ENCODE measurements at regions not wholly inside any gene's neighbourhood (a gene's known extent, or its start where the extent isn't known, plus 50 kb on each side); places are given as distances from the start of the nearest gene placed in this dataset.

GRCh38 chr20:23235173-23236027 lies 115.2 kb upstream of the NXT1 start:
- no peak for DNase-seq (ENCODE audit: low spot score in 2 of 2)
- 36 to 39% methylated on average over 9 of the region's 9 CpGs for WGBS, 2 donors
- TF ChIP-seq CTCF (IDR thresholded peaks at IDR 0.05) (peak in 1 of 3 donors; percentile 44), POLR2A (IDR thresholded peaks at IDR 0.05) (no peak)
- no peak overlapping the region for H3K4me3 ChIP-seq (ENCODE audit: low read depth, poor library complexity, severe bottlenecking)
- intact Hi-C loops (cut with DNase I; ENCODE audit: low total_unique reads), result no loop called here

- peak in 1 of 2 donors; percentile 36 for DNase-seq (ENCODE audit: low spot score in 2 of 2)
- intact Hi-C loops (cut with DNase I; ENCODE audit: low total_unique reads), result loop anchor here (5.0 kb wide), 1 partner anchor 1858 kb away; no protein-coding TSS in a partner anchor
- 81 to 95% methylated on average over 3 of the region's 3 CpGs for WGBS, 2 donors
- TF ChIP-seq POLR2A (IDR thresholded peaks at IDR 0.05) (no peak), CTCF (IDR thresholded peaks at IDR 0.05) (no peak)
- no peak overlapping the region for H3K4me3 ChIP-seq (ENCODE audit: low read depth, poor library complexity, severe bottlenecking)
Measured at GRCh38 chr20:23234311-23235078, 116.1 kb upstream of the NXT1 start.

- TF ChIP-seq CTCF (IDR thresholded peaks at IDR 0.05), result no peak
- intact Hi-C loops (cut with DNase I; ENCODE audit: low total_unique reads), result loop anchor here (5.0 kb wide), 1 partner anchor 1859 kb away; no protein-coding TSS in a partner anchor
- DNase-seq (ENCODE audit: low spot score in 2 of 2), result no peak
- H3K4me3 ChIP-seq (ENCODE audit: low read depth, poor library complexity, severe bottlenecking), result no peak overlapping the region
- 96% methylated on average over 6 of the region's 6 CpGs for WGBS, 2 donors
Measured at GRCh38 chr20:23233341-23233740, 117.2 kb upstream of the NXT1 start.

- WGBS, 2 donors, result 90 to 96% methylated on average over 11 of the region's 11 CpGs
- TF ChIP-seq CTCF (IDR thresholded peaks at IDR 0.05) (no peak), POLR2A (IDR thresholded peaks at IDR 0.05) (no peak)
- peak in 1 of 2 donors; percentile 85 for DNase-seq (ENCODE audit: low spot score in 2 of 2)
- H3K4me3 ChIP-seq (ENCODE audit: low read depth, poor library complexity, severe bottlenecking), result no peak overlapping the region
- intact Hi-C loops (cut with DNase I; ENCODE audit: low total_unique reads), result loop anchor here (5.0 kb wide), 1 partner anchor 1860 kb away; no protein-coding TSS in a partner anchor
Measured at GRCh38 chr20:23232679-23233308, 117.8 kb upstream of the NXT1 start.

GRCh38 chr20:23232219-23232581 lies 118.4 kb upstream of the NXT1 start:
- intact Hi-C loops (cut with DNase I; ENCODE audit: low total_unique reads), result loop anchor here (5.0 kb wide), 1 partner anchor 1860 kb away; no protein-coding TSS in a partner anchor
- peak in 1 of 2 donors; percentile 77 for DNase-seq (ENCODE audit: low spot score in 2 of 2)
- 89 to 96% methylated on average over 4 of the region's 4 CpGs for WGBS, 2 donors
- H3K4me3 ChIP-seq (ENCODE audit: low read depth, poor library complexity, severe bottlenecking), result no peak overlapping the region
- no peak for TF ChIP-seq CTCF (IDR thresholded peaks at IDR 0.05)
- no peak for TF ChIP-seq POLR2A (IDR thresholded peaks at IDR 0.05)
